EL (cell line): ENCODE measurements at regions not wholly inside any gene's neighbourhood (a gene's known extent, or its start where the extent isn't known, plus 50 kb on each side); places are given as distances from the start of the nearest gene placed in this dataset.

Experiments used
- DNase-seq: peaks from one replicate; pipeline ENCODE4 v3.0.0-alpha.2; 2016

- DNase-seq, result no peak
These were observed 148.2 kb downstream of the SLC38A6 start for GRCh38 chr14:61129168-61129745.

- no peak for DNase-seq
These were observed 147.5 kb downstream of the SLC38A6 start for GRCh38 chr14:61128382-61129167.

- DNase-seq, result no peak
These were observed 145.8 kb downstream of the SLC38A6 start for GRCh38 chr14:61126603-61127498.

GRCh38 chr14:61125867-61126572 is 145.0 kb downstream of the SLC38A6 start:
- no peak for DNase-seq

- DNase-seq, result no peak
These were observed 144.2 kb downstream of the SLC38A6 start for GRCh38 chr14:61125041-61125866.

GRCh38 chr14:61122862-61123261 is 141.8 kb downstream of the SLC38A6 start:
- no peak for DNase-seq

- no peak for DNase-seq
These were observed 140.3 kb downstream of the SLC38A6 start for GRCh38 chr14:61121355-61121787.

- DNase-seq, result no peak
These were observed 139.5 kb downstream of the SLC38A6 start for GRCh38 chr14:61120576-61120975.

GRCh38 chr14:61119006-61119405 is 138.0 kb downstream of the SLC38A6 start:
- DNase-seq, result no peak

GRCh38 chr14:61116369-61116768 is 135.3 kb downstream of the SLC38A6 start:
- DNase-seq, result no peak

- DNase-seq, result no peak
These were observed 132.6 kb downstream of the SLC38A6 start for GRCh38 chr14:61113561-61114225.

GRCh38 chr14:61112506-61112905 is 131.5 kb downstream of the SLC38A6 start:
- no peak for DNase-seq

- no peak for DNase-seq
These were observed 130.7 kb downstream of the SLC38A6 start for GRCh38 chr14:61111731-61112130.

GRCh38 chr14:61111209-61111665 is 130.2 kb downstream of the SLC38A6 start:
- DNase-seq, result no peak

- DNase-seq, result no peak
These were observed 129.5 kb downstream of the SLC38A6 start for GRCh38 chr14:61110316-61111082.

GRCh38 chr14:61109288-61109687 is 128.2 kb downstream of the SLC38A6 start:
- DNase-seq, result no peak

- DNase-seq, result no peak
These were observed 127.6 kb downstream of the SLC38A6 start for GRCh38 chr14:61108496-61109141.

- DNase-seq, result no peak
These were observed 126.9 kb downstream of the SLC38A6 start for GRCh38 chr14:61107869-61108493.

- no peak for DNase-seq
These were observed 126.1 kb downstream of the SLC38A6 start for GRCh38 chr14:61106959-61107641.
